Endometrial microvascular endothelial cells (primary cell): ENCODE measurements at regions not wholly inside any gene's neighbourhood (a gene's known extent, or its start where the extent isn't known, plus 50 kb on each side); places are given as distances from the start of the nearest gene placed in this dataset.

Experiments used
- in situ Hi-C: cut with HindIII; loops from 2 replicates; pipeline ENCODE4 v1.10.0; 2017; ENCODE audit warnings: low sequenced_read_pairs, low pct_unique_long_range_greater_than_20kb; ENCODE audit errors: inconsistent ontology term

- in situ Hi-C loops, result no loop called here
These were observed 89.6 kb upstream of the GALNT15 start for GRCh38 chr3:16084887-16085286.

- in situ Hi-C loops, result no loop called here
These were observed 89.1 kb upstream of the GALNT15 start for GRCh38 chr3:16085410-16085809.

DNA sequence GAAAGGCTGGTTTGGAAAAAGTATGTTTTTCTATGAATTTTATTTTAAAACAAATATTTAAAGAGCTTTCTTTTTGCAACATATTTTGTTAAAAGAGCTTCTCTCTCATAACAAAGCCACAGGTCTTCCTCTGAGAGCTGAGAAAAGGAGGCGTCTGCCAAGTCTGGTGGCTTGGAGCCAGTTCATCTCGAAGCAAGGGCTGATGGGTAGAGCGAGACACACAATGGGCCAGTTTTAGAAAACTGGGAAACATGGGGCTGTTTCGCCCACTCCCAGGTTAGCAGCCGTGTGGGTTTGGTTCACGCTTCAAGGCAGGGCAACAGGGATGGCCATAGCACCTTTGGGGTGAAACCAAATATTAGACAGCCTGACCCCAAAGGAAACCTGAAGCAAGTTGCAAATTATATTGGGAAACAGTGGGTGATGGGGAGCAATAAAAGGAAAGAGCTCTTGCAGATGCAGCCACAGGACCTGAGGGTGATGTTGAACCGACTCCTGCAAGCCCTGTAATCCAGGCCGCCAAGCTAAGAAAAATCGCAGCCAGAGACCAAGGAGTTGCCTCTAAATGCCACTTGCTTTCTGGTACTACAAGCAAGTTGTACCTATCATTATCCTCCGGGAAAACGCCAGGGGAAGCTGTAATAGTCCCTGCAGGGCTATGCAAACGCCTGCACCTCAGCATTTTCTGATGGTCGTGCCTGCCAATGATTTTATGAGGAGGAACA lies 88.4 kb upstream of the GALNT15 start:
- in situ Hi-C loops, result no loop called here

GRCh38 chr3:16086690-16087089 lies 87.8 kb upstream of the GALNT15 start:
- in situ Hi-C loops, result no loop called here

DNA sequence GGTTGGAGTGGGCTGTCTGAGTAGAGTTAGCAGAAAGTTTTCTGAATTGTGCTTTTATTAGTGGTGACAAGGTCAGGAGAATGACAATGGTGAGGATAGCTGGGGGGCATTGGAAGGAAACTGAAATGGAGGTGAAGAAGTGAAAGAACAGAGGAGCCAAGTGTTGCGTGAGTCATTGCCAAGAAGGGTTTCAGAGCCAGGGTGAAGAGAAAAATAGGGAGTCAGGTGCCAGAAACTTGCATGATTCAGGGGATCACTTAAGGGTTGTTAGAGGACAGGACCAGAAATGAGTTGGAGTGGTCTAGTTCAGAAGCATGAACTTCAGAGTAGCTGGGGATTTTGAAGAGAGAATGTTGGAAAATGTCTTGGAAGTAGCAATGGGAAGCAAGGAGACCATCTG lies 86.0 kb upstream of the GALNT15 start:
- in situ Hi-C loops, result no loop called here

DNA sequence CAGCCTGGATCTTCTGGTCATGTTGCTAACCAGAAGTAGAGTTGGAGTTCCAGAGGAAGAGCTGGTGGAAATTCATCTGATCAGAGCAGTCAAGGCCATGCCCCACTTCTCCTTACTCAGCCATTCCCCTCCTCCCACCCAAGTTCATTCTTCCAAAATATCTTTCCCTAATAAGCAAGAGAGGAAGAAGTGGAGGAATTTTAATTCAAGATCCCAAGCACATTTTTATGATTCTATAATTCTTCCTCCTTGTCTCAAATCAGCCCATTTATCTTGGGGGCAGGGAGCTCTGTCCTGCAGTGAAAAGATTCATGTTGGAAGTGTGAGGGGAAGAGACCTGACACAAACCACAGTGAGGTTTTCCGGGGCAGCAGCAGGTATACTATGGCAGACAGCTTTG lies 85.0 kb upstream of the GALNT15 start:
- in situ Hi-C loops, result no loop called here

- in situ Hi-C loops, result no loop called here
These were observed 84.5 kb upstream of the GALNT15 start for GRCh38 chr3:16090024-16090423.

GRCh38 chr3:16090706-16091105 lies 83.8 kb upstream of the GALNT15 start:
- in situ Hi-C loops, result no loop called here

DNA sequence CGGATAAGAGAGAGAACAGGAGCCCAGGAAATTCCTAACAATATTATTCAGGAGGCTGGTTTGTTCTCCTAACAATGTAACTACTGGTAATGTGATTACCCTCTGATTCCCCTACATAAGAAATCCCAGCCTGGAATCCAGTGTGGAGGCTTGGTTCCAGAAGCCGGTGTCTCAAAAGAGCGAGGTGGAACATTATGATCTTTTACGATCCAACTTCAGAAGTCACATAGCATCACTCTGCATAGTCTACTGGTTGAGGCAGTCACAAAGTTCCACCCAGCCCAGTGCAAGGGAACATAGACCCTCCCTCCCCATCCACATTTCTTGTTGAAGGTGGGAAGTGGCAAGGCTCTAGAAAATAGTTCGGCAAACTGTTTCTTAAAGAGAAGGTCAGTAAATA lies 81.6 kb upstream of the GALNT15 start:
- in situ Hi-C loops, result no loop called here

DNA sequence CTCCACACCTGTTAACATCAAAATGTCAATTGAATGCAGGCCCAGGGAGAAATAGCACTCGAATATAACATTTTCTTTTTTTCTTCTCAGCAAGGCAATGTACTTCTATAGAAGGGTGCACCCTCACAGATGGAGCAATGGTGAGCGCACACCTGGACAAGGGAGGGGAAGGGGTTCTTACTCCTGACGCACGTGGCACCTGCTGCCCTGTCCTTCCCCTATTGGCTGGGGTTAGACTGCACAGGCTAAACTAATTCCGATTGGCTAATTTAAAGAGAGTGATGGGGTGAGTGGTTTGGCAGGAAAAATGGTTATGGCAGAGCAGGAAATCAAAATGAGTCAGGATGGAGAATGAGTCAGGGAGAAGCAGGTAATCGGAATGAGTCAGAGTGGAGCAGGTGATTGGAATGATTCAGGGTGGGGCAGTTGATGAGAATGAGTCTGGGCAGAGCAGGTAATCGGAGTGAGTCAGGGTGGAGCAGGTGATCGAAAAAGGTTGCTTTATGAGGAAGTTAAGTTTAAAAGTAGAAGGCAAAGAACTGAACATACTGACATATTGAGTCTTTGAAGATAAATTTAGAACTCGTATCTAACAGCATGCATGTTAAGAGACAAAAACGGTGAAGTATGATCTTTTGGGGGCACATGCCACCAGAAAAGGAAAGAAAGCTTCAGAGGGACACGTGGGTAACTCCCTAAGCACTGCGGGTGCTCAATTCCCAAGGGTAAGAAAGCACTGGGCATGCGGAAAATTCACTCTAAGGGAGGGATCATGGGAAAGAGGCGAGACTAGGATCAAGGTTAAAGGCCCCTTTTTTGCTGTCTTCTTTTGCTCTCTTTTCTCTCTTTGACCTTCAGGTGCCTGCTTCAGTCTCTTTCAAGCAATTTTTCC lies 72.9 kb upstream of the GALNT15 start:
- in situ Hi-C loops, result no loop called here

GRCh38 chr3:16102187-16102561 lies 72.3 kb upstream of the GALNT15 start:
- in situ Hi-C loops, result no loop called here

GRCh38 chr3:16102905-16103364 lies 71.5 kb upstream of the GALNT15 start:
- in situ Hi-C loops, result no loop called here

GRCh38 chr3:16103472-16103871 lies 71.0 kb upstream of the GALNT15 start:
- in situ Hi-C loops, result no loop called here

DNA sequence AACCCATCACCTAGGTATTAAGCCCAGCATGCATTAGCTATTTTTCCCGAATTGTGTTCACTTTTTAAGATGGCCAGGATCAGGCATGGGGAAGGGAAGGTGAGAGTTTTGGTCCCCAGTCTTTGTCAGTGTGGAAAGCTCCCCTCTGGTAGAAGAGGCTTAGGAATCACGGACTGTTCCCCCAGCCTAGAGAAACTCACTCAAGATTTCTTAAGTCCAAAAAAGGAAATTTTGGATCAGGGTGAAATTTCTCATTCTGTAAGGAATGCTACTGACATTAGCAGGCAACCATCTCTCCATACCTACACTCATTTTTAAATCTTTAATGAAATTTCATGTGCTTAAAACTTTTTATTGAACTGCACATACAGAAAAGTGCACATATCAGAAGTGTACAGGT lies 70.3 kb upstream of the GALNT15 start:
- in situ Hi-C loops, result no loop called here

DNA sequence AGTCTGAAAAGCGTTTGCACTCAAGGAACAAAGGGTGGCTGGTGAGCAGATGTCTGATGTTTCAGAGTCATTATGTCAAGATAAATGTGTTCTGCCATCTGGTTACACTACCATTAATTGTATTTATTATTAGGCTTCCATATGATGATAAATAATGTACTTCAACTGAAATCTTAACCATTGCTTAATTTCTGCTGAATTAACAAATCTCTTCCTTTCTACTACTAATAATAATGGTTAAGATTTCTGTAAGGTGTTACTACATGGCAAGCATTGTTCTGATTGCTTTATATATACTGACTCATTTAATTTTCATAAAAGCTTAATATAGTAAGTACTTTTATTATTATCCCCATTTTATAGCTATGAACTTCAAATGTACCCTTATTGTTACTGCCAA lies 68.4 kb upstream of the GALNT15 start:
- in situ Hi-C loops, result no loop called here

DNA sequence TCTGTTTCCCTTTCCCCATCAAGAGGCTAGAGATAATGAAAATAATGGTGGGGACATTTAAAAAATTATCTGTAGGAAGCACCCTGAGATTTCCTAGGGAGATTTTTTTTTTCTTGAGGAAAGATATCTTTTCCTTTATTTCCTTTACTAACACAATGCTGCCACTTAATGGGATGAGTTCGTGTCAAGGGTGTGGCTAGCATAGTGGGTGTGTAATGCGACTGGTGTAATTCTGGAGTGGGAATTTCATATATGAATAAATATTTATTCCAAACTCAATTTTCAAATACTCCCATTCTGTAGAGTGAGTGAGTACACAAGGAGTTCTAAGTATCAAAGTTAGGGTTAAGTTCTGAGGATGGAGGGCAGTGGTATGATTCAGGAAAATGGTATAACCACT lies 66.1 kb upstream of the GALNT15 start:
- in situ Hi-C loops, result no loop called here

GRCh38 chr3:16109929-16110328 lies 64.6 kb upstream of the GALNT15 start:
- in situ Hi-C loops, result no loop called here

- in situ Hi-C loops, result no loop called here
These were observed 61.5 kb upstream of the GALNT15 start for GRCh38 chr3:16112910-16113504.

DNA sequence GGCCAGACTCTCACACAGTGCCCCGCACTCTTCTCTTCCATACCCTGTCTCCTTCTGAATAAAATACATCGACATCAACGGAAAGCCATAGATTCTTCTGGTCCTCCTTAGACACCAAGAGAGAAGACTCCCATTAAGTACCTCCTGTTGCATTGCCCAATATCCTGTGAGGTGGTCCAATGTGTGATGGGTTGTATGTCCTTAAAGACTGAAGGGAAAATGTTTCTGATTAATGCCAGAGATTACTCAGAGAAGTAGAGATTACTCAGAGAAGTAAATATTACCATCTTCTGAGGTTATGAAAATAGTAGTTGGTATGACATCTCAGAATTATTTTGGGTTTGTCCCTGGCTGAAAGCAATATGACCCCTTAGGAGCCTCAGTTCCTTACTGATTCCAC lies 60.8 kb upstream of the GALNT15 start:
- in situ Hi-C loops, result no loop called here

DNA sequence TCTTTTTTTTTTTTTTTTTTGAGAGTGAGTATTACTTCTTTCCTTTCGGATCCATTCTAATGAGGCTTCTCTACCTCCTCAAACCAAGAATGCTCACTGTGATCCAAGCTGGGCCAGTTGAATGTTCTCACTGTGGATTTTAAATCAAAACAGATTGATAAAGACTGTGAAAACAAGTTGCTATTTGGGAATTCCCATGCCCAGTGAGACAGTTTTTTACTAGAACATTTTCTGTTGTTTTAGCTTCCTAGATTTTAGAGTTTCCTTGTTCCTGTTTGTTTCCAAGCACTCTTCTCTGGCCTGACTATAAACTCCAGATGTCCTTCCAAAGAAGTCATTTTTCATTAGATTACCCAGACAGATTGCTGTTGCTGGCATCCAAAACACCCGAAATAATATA lies 60.1 kb upstream of the GALNT15 start:
- in situ Hi-C loops, result no loop called here
